ENCODE measurements at regions not wholly inside any gene's neighbourhood (a gene's known extent, or its start where the extent isn't known, plus 50 kb on each side); places are given as distances from the start of the nearest gene placed in this dataset.
"Not testable (repeated sequence)": the region's sequence is repeated elsewhere in the genome, so short reads cannot be mapped to it uniquely, and the experiment has no call there.

- H3K9me2 ChIP-seq (ENCODE audit: low read depth, low read length); H3K27me3 ChIP-seq (ENCODE audit: insufficient read depth, low read length); H3F3A ChIP-seq (ENCODE audit: insufficient read depth, low read length); H3K27ac ChIP-seq (ENCODE audit: low read depth, low read length, poor library complexity, severe bottlenecking); H3K79me2 ChIP-seq (ENCODE audit: insufficient read depth, low read length); H3K4me2 ChIP-seq (ENCODE audit: low read length); H3K9ac ChIP-seq (ENCODE audit: low read length); H3K9me3 ChIP-seq (ENCODE audit: low read length); H3K4me3 ChIP-seq (ENCODE audit: low read depth, low read length, poor library complexity, severe bottlenecking); H2AFZ ChIP-seq (ENCODE audit: low read length); H3K36me3 ChIP-seq (ENCODE audit: insufficient read depth, low read length); H3K4me1 ChIP-seq (ENCODE audit: insufficient read depth, low read length, severe bottlenecking); H4K20me1 ChIP-seq (ENCODE audit: insufficient read depth, low read length): not testable (repeated sequence)
Observed at GRCh38 chr9:41321277-41321676, 132.2 kb upstream of the ZNG1F start.

- not testable (repeated sequence) for H4K20me1 ChIP-seq (ENCODE audit: insufficient read depth, low read length); H3K9me3 ChIP-seq (ENCODE audit: low read length); H3K36me3 ChIP-seq (ENCODE audit: insufficient read depth, low read length); H3F3A ChIP-seq (ENCODE audit: insufficient read depth, low read length); H3K4me1 ChIP-seq (ENCODE audit: insufficient read depth, low read length, severe bottlenecking); H3K4me2 ChIP-seq (ENCODE audit: low read length); H3K9me2 ChIP-seq (ENCODE audit: low read depth, low read length); H3K27ac ChIP-seq (ENCODE audit: low read depth, low read length, poor library complexity, severe bottlenecking); H3K4me3 ChIP-seq (ENCODE audit: low read depth, low read length, poor library complexity, severe bottlenecking); H2AFZ ChIP-seq (ENCODE audit: low read length); H3K79me2 ChIP-seq (ENCODE audit: insufficient read depth, low read length); H3K27me3 ChIP-seq (ENCODE audit: insufficient read depth, low read length); H3K9ac ChIP-seq (ENCODE audit: low read length)
Observed at GRCh38 chr9:41308953-41309352, 119.8 kb upstream of the ZNG1F start.

GRCh38 chr9:41285744-41286143, 96.6 kb upstream of the ZNG1F start:
- not testable (repeated sequence) for H3F3A ChIP-seq (ENCODE audit: insufficient read depth, low read length); H3K9ac ChIP-seq (ENCODE audit: low read length); H3K36me3 ChIP-seq (ENCODE audit: insufficient read depth, low read length); H3K9me2 ChIP-seq (ENCODE audit: low read depth, low read length); H3K27me3 ChIP-seq (ENCODE audit: insufficient read depth, low read length); H4K20me1 ChIP-seq (ENCODE audit: insufficient read depth, low read length); H3K79me2 ChIP-seq (ENCODE audit: insufficient read depth, low read length); H2AFZ ChIP-seq (ENCODE audit: low read length); H3K27ac ChIP-seq (ENCODE audit: low read depth, low read length, poor library complexity, severe bottlenecking); H3K4me3 ChIP-seq (ENCODE audit: low read depth, low read length, poor library complexity, severe bottlenecking); H3K9me3 ChIP-seq (ENCODE audit: low read length); H3K4me1 ChIP-seq (ENCODE audit: insufficient read depth, low read length, severe bottlenecking); H3K4me2 ChIP-seq (ENCODE audit: low read length)

GRCh38 chr9:41280299-41281238, 91.5 kb upstream of the ZNG1F start:
- H3K27me3 ChIP-seq (ENCODE audit: insufficient read depth, low read length); H3K4me2 ChIP-seq (ENCODE audit: low read length); H4K20me1 ChIP-seq (ENCODE audit: insufficient read depth, low read length); H3K4me3 ChIP-seq (ENCODE audit: low read depth, low read length, poor library complexity, severe bottlenecking); H3K9ac ChIP-seq (ENCODE audit: low read length); H3F3A ChIP-seq (ENCODE audit: insufficient read depth, low read length); H3K79me2 ChIP-seq (ENCODE audit: insufficient read depth, low read length); H3K27ac ChIP-seq (ENCODE audit: low read depth, low read length, poor library complexity, severe bottlenecking); H3K36me3 ChIP-seq (ENCODE audit: insufficient read depth, low read length); H2AFZ ChIP-seq (ENCODE audit: low read length); H3K9me3 ChIP-seq (ENCODE audit: low read length); H3K4me1 ChIP-seq (ENCODE audit: insufficient read depth, low read length, severe bottlenecking); H3K9me2 ChIP-seq (ENCODE audit: low read depth, low read length): not testable (repeated sequence)

DNA sequence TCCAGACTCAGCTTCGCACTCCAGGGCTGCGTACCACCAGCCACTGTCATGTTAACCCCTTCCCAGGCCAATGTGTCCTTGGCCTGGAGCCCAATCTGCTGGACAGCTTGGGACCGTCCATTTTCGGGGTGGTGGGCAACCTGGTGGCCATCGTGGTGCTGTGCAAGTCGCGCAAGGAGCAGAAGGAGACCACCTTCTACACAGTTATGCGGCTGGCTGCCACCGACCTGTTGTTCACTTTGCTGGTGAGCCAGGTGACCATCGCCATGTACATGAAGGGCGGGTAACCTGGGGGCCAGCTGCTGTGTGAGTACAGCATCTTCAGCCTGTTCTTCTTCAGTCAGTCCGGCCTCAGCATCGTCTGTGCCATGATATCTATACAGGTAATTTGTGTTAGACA, 90.3 kb upstream of the ZNG1F start:
- not testable (repeated sequence) for H3K4me1 ChIP-seq (ENCODE audit: insufficient read depth, low read length, severe bottlenecking); H3K27me3 ChIP-seq (ENCODE audit: insufficient read depth, low read length); H3K9ac ChIP-seq (ENCODE audit: low read length); H3K36me3 ChIP-seq (ENCODE audit: insufficient read depth, low read length); H3K79me2 ChIP-seq (ENCODE audit: insufficient read depth, low read length); H3K9me3 ChIP-seq (ENCODE audit: low read length); H4K20me1 ChIP-seq (ENCODE audit: insufficient read depth, low read length); H2AFZ ChIP-seq (ENCODE audit: low read length); H3K4me2 ChIP-seq (ENCODE audit: low read length); H3K4me3 ChIP-seq (ENCODE audit: low read depth, low read length, poor library complexity, severe bottlenecking); H3K9me2 ChIP-seq (ENCODE audit: low read depth, low read length); H3K27ac ChIP-seq (ENCODE audit: low read depth, low read length, poor library complexity, severe bottlenecking); H3F3A ChIP-seq (ENCODE audit: insufficient read depth, low read length)

- not testable (repeated sequence) for H3K4me1 ChIP-seq (ENCODE audit: insufficient read depth, low read length, severe bottlenecking); H3K79me2 ChIP-seq (ENCODE audit: insufficient read depth, low read length); H3K9me3 ChIP-seq (ENCODE audit: low read length); H3K9ac ChIP-seq (ENCODE audit: low read length); H3K36me3 ChIP-seq (ENCODE audit: insufficient read depth, low read length); H3K27me3 ChIP-seq (ENCODE audit: insufficient read depth, low read length); H4K20me1 ChIP-seq (ENCODE audit: insufficient read depth, low read length); H3K4me3 ChIP-seq (ENCODE audit: low read depth, low read length, poor library complexity, severe bottlenecking); H3F3A ChIP-seq (ENCODE audit: insufficient read depth, low read length); H3K4me2 ChIP-seq (ENCODE audit: low read length); H3K27ac ChIP-seq (ENCODE audit: low read depth, low read length, poor library complexity, severe bottlenecking); H3K9me2 ChIP-seq (ENCODE audit: low read depth, low read length); H2AFZ ChIP-seq (ENCODE audit: low read length)
Observed at GRCh38 chr9:41279033-41279432, 89.9 kb upstream of the ZNG1F start.

- not testable (repeated sequence) for H3K9me3 ChIP-seq (ENCODE audit: low read length); H3K9me2 ChIP-seq (ENCODE audit: low read depth, low read length); H3K4me1 ChIP-seq (ENCODE audit: insufficient read depth, low read length, severe bottlenecking); H3K27ac ChIP-seq (ENCODE audit: low read depth, low read length, poor library complexity, severe bottlenecking); H4K20me1 ChIP-seq (ENCODE audit: insufficient read depth, low read length); H3F3A ChIP-seq (ENCODE audit: insufficient read depth, low read length); H3K79me2 ChIP-seq (ENCODE audit: insufficient read depth, low read length); H3K36me3 ChIP-seq (ENCODE audit: insufficient read depth, low read length); H2AFZ ChIP-seq (ENCODE audit: low read length); H3K27me3 ChIP-seq (ENCODE audit: insufficient read depth, low read length)
- peak overlapping the region; percentile 65; the same call in 1 of the 2 replicates for H3K4me2 ChIP-seq (ENCODE audit: low read length)
- peak overlapping the region; percentile 43; the same call in 1 of the 2 replicates for H3K9ac ChIP-seq (ENCODE audit: low read length)
- peak overlapping the region; percentile 48 for H3K4me3 ChIP-seq (ENCODE audit: low read depth, low read length, poor library complexity, severe bottlenecking)
Observed at GRCh38 chr9:41273549-41274267, 84.6 kb upstream of the ZNG1F start.

Measured in OCI-LY1 (cell line).